ENCODE measurements at regions not wholly inside any gene's neighbourhood (a gene's known extent, or its start where the extent isn't known, plus 50 kb on each side); places are given as distances from the start of the nearest gene placed in this dataset.

DNA sequence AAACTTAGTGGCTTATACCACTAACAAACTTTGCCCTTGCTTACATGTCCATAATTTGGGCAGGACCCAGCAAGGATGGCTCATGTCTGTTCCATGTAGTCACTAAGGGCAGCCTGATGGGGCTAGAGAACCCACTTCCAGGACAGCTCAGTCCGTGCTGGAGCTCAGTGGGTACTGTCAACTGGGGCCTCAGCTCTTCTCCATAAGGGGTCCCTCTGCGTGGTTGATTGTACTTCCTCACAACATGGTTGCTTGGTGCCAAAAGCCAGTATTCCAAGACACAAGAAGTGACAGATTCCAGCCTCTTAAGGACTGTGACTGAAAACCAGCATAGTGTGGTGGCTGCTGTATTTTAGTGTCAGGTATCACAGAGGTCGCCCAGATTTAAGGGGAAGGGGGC, 675.2 kb downstream of the TBC1D22A start:
- H3K27ac ChIP-seq (ENCODE audit: low read length in 2 of 2): no peak overlapping the region
- ChIA-PET POLR2A (no interaction called here), CTCF (no interaction called here)
- no peaks in the 10 kb centered on the region for H3K79me2 ChIP-seq (ENCODE audit: control insufficient read depth, insufficient read depth, low read length)
- no peak for TF ChIP-seq EZH2 (IDR thresholded peaks at IDR 0.05; ENCODE audit: borderline replicate concordance, insufficient read depth, low read depth, low read length, poor library complexity, severe bottlenecking)
- TF ChIP-seq, protein P1, sequence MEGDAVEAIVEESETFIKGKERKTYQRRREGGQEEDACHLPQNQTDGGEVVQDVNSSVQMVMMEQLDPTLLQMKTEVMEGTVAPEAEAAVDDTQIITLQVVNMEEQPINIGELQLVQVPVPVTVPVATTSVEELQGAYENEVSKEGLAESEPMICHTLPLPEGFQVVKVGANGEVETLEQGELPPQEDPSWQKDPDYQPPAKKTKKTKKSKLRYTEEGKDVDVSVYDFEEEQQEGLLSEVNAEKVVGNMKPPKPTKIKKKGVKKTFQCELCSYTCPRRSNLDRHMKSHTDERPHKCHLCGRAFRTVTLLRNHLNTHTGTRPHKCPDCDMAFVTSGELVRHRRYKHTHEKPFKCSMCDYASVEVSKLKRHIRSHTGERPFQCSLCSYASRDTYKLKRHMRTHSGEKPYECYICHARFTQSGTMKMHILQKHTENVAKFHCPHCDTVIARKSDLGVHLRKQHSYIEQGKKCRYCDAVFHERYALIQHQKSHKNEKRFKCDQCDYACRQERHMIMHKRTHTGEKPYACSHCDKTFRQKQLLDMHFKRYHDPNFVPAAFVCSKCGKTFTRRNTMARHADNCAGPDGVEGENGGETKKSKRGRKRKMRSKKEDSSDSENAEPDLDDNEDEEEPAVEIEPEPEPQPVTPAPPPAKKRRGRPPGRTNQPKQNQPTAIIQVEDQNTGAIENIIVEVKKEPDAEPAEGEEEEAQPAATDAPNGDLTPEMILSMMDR (IDR thresholded peaks at IDR 0.05): no peak
- intact Hi-C loops (cut with micrococcal nuclease): no loop called here
- no peak for DNase-seq
- H3K9me3 ChIP-seq (ENCODE audit: control extremely low read depth in 1 of 3, control insufficient read depth in 2 of 3, insufficient read depth in 1 of 3, low read length in 2 of 3): peaks cover 0 to 41% (median 11%) of the 10 kb centered on the region in 3 donors
- Mint-ChIP-seq H3K4me1 (no peaks in the 10 kb centered on the region), H3K4me3 (no peak overlapping the region), H3K27ac (no peak overlapping the region), H3K9me3 (ENCODE audit: insufficient read depth) (peaks cover 6% of the 10 kb centered on the region), H3K27me3 (peaks cover 6% of the 10 kb centered on the region)
- no peak overlapping the region for H3K4me3 ChIP-seq (ENCODE audit: control extremely low read depth in 1 of 5, extremely low read depth in 1 of 5, insufficient read depth in 1 of 5, low read depth in 2 of 5, low read length in 4 of 5)
- 71% methylated on average over 2 of the region's 3 CpGs for WGBS (ENCODE audit: insufficient coverage)
- H4K20me1 ChIP-seq (ENCODE audit: control insufficient read depth, insufficient read depth, low read length, poor library complexity, severe bottlenecking): no peaks in the 10 kb centered on the region
- H3K27me3 ChIP-seq (replicated peaks in 1 of 4; ENCODE audit: control extremely low read depth in 1 of 4, control insufficient read depth in 3 of 4, insufficient read depth in 4 of 4, low read length in 3 of 4): peaks cover 0 to 4% (median 0%) of the 10 kb centered on the region in 4 experiments
- ATAC-seq (ENCODE audit: low read depth): no peak
- H2AFZ ChIP-seq (ENCODE audit: insufficient read depth, low read depth, low read length, poor library complexity, severe bottlenecking): no peak overlapping the region
- H3K4me2 ChIP-seq (replicated peaks; ENCODE audit: low read depth, low read length, poor library complexity, severe bottlenecking): no peak overlapping the region
- no peaks in the 10 kb centered on the region for H3K36me3 ChIP-seq (replicated peaks in 1 of 2; ENCODE audit: control extremely low read depth in 1 of 2, control insufficient read depth in 1 of 2, extremely low read depth in 1 of 2, insufficient read depth in 2 of 2, low read length in 1 of 2)
- H3K9ac ChIP-seq (ENCODE audit: low read length): no peak overlapping the region
- no peaks in the 10 kb centered on the region for H3K4me1 ChIP-seq (ENCODE audit: control insufficient read depth in 2 of 2, insufficient read depth in 2 of 2, low read length in 2 of 2)

DNA sequence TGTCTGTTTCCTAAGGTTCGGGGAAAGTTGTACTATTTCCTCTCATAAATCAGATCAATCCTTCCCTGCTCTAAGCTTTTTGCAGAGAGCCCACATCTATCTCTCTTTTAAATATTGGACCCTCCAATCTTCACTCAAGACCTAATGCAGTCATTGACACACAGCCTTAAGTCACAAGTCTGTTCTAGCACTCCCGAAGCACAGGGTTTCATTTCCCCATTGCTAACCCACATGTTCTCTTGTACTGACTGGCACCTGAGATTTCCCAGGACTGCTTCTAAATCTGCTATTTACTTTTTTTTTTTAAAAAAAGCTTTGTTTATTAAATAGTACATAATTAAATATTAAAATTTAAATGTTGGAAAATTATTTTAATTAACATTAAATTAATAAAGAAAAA, 674.7 kb downstream of the TBC1D22A start:
- H3K4me1 Mint-ChIP-seq: no peaks in the 10 kb centered on the region
- CTCF ChIA-PET: no interaction called here
- DNase-seq: no peak
- Histone ChIP-seq H3K27me3 (replicated peaks in 1 of 4; ENCODE audit: control extremely low read depth in 1 of 4, control insufficient read depth in 3 of 4, insufficient read depth in 4 of 4, low read length in 3 of 4) (peaks cover 0 to 4% (median 0%) of the 10 kb centered on the region in 4 experiments), H3K4me3 (ENCODE audit: control extremely low read depth in 1 of 5, extremely low read depth in 1 of 5, insufficient read depth in 1 of 5, low read depth in 2 of 5, low read length in 4 of 5) (no peak overlapping the region), H3K4me2 (replicated peaks; ENCODE audit: low read depth, low read length, poor library complexity, severe bottlenecking) (no peak overlapping the region), H2AFZ (ENCODE audit: insufficient read depth, low read depth, low read length, poor library complexity, severe bottlenecking) (no peak overlapping the region), H3K9me3 (ENCODE audit: control extremely low read depth in 1 of 3, control insufficient read depth in 2 of 3, insufficient read depth in 1 of 3, low read length in 2 of 3) (peaks cover 0 to 36% (median 8%) of the 10 kb centered on the region in 3 donors), H3K4me1 (ENCODE audit: control insufficient read depth in 2 of 2, insufficient read depth in 2 of 2, low read length in 2 of 2) (no peaks in the 10 kb centered on the region), H3K27ac (ENCODE audit: low read length in 2 of 2) (no peak overlapping the region), H4K20me1 (ENCODE audit: control insufficient read depth, insufficient read depth, low read length, poor library complexity, severe bottlenecking) (no peaks in the 10 kb centered on the region), H3K79me2 (ENCODE audit: control insufficient read depth, insufficient read depth, low read length) (no peaks in the 10 kb centered on the region), H3K36me3 (replicated peaks in 1 of 2; ENCODE audit: control extremely low read depth in 1 of 2, control insufficient read depth in 1 of 2, extremely low read depth in 1 of 2, insufficient read depth in 2 of 2, low read length in 1 of 2) (no peaks in the 10 kb centered on the region), H3K9ac (ENCODE audit: low read length) (no peak overlapping the region)
- no peak overlapping the region for H3K4me3 Mint-ChIP-seq
- peaks cover 2% of the 10 kb centered on the region for H3K9me3 Mint-ChIP-seq (ENCODE audit: insufficient read depth)
- H3K27me3 Mint-ChIP-seq: peaks cover 6% of the 10 kb centered on the region
- intact Hi-C loops (cut with micrococcal nuclease): no loop called here
- ATAC-seq (ENCODE audit: low read depth): no peak
- TF ChIP-seq EZH2 (IDR thresholded peaks at IDR 0.05; ENCODE audit: borderline replicate concordance, insufficient read depth, low read depth, low read length, poor library complexity, severe bottlenecking): no peak
- TF ChIP-seq, protein P1 (IDR thresholded peaks at IDR 0.05): no peak
- POLR2A ChIA-PET: no interaction called here
- H3K27ac Mint-ChIP-seq: no peak overlapping the region
- WGBS (ENCODE audit: insufficient coverage): 61% methylated on average over 2 of the region's 2 CpGs
